22Rv1 (cell line): ENCODE measurements at regions not wholly inside any gene's neighbourhood (a gene's known extent, or its start where the extent isn't known, plus 50 kb on each side); places are given as distances from the start of the nearest gene placed in this dataset.

Experiments used
- ZFX ChIP-seq: fragments of 450-650 bp; IDR thresholded peaks from 2 replicates; pipeline ENCODE4 v1.6.1; 2017; ENCODE audit warnings: antibody characterized with exemption, borderline replicate concordance
- TF ChIP-seq, protein P1 (sequence below): fragments of 450-650 bp; IDR thresholded peaks from 2 replicates; pipeline ENCODE4 v1.5.1; 2017; ENCODE audit warnings: mild to moderate bottlenecking

DNA sequence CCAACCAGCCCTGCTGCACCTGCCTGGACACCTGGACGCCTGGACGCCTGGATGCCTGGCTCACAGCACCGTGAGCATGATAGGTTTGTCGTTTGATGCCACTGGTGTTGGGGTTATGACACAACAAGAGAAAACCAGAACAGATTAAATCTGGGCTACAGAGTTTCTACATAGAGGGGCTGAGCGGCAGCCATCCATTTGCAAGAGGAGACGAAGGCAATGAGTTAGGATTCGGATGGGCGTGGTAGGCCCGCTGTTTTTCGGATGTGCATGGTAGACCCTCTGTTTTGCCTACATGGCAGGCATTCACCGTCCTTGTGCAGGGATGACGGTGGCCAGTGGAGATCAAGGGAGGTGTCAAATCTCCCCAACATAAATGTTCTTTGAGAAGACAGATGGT lies 121.5 kb upstream of the RNF32 start:
- TF ChIP-seq, protein P1, sequence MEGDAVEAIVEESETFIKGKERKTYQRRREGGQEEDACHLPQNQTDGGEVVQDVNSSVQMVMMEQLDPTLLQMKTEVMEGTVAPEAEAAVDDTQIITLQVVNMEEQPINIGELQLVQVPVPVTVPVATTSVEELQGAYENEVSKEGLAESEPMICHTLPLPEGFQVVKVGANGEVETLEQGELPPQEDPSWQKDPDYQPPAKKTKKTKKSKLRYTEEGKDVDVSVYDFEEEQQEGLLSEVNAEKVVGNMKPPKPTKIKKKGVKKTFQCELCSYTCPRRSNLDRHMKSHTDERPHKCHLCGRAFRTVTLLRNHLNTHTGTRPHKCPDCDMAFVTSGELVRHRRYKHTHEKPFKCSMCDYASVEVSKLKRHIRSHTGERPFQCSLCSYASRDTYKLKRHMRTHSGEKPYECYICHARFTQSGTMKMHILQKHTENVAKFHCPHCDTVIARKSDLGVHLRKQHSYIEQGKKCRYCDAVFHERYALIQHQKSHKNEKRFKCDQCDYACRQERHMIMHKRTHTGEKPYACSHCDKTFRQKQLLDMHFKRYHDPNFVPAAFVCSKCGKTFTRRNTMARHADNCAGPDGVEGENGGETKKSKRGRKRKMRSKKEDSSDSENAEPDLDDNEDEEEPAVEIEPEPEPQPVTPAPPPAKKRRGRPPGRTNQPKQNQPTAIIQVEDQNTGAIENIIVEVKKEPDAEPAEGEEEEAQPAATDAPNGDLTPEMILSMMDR: no peak
- TF ChIP-seq ZFX: no peak
